ENCODE measurements at regions not wholly inside any gene's neighbourhood (a gene's known extent, or its start where the extent isn't known, plus 50 kb on each side); places are given as distances from the start of the nearest gene placed in this dataset.

DNA sequence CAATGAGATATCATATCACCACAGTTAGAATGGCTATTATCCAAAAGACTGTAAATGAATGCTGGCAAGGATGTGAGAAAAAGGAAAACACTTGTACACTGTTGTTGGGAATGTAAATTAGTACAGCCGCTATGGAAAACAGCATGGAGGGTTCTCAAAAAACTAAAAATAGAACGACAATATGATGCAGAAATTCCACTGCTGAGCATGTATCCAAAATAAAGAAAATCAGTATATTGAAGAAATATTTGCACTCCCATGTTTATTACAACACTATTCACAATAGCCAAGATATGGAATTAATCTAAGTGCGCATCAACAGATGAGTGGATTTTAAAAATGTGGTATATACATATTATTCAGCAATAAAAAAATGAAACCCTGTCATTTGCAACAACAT lies 898.9 kb upstream of the MAN1A1 start:
- no peak for TF ChIP-seq NR3C1 (CRISPR knock-in tag; conservative IDR thresholded peaks at IDR 0.05; ENCODE audit: low read depth)
- TF ChIP-seq, protein P1, sequence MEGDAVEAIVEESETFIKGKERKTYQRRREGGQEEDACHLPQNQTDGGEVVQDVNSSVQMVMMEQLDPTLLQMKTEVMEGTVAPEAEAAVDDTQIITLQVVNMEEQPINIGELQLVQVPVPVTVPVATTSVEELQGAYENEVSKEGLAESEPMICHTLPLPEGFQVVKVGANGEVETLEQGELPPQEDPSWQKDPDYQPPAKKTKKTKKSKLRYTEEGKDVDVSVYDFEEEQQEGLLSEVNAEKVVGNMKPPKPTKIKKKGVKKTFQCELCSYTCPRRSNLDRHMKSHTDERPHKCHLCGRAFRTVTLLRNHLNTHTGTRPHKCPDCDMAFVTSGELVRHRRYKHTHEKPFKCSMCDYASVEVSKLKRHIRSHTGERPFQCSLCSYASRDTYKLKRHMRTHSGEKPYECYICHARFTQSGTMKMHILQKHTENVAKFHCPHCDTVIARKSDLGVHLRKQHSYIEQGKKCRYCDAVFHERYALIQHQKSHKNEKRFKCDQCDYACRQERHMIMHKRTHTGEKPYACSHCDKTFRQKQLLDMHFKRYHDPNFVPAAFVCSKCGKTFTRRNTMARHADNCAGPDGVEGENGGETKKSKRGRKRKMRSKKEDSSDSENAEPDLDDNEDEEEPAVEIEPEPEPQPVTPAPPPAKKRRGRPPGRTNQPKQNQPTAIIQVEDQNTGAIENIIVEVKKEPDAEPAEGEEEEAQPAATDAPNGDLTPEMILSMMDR (IDR thresholded peaks at IDR 0.05) = no peak
